ENCODE measurements at regions not wholly inside any gene's neighbourhood (a gene's known extent, or its start where the extent isn't known, plus 50 kb on each side); places are given as distances from the start of the nearest gene placed in this dataset.

- peak; percentile 48; the same call in 1 of the 2 replicates for TF ChIP-seq IRF9 (CRISPR knock-in tag; IDR thresholded peaks at IDR 0.05; ENCODE audit: borderline replicate concordance)
- no peak for TF ChIP-seq THAP11 (CRISPR knock-in tag; IDR thresholded peaks at IDR 0.05)
- TF ChIP-seq ZNF713 (CRISPR knock-in tag; IDR thresholded peaks at IDR 0.05) = no peak
- no peak for TF ChIP-seq NR3C1 (CRISPR knock-in tag; IDR thresholded peaks at IDR 0.05)
- TF ChIP-seq AHR (CRISPR knock-in tag; IDR thresholded peaks at IDR 0.05) = no peak; the same call in 1 of the 2 replicates
- TF ChIP-seq ELF3 (CRISPR knock-in tag; IDR thresholded peaks at IDR 0.05) = peak; percentile 83
- TF ChIP-seq DRAP1 (CRISPR knock-in tag; IDR thresholded peaks at IDR 0.05) = peak; percentile 72
- no peak for TF ChIP-seq MAFK (conservative IDR thresholded peaks at IDR 0.05 in 1 of 2, IDR thresholded peaks at IDR 0.05 in 1 of 2; ENCODE audit: low read length in 2 of 2)
- TF ChIP-seq ZBTB46 (CRISPR knock-in tag; IDR thresholded peaks at IDR 0.05; ENCODE audit: borderline replicate concordance) = no peak
- 0 out of 2 replicates have a peak, but pooled peaks have one; percentile 12 for TF ChIP-seq HOXA3 (CRISPR knock-in tag; IDR thresholded peaks at IDR 0.05)
- peak; percentile 69; the same call in 1 of the 2 replicates for TF ChIP-seq GATA4 (IDR thresholded peaks at IDR 0.05; ENCODE audit: borderline replicate concordance, low read depth)
- TF ChIP-seq GMEB1 (CRISPR knock-in tag; IDR thresholded peaks at IDR 0.05; ENCODE audit: borderline replicate concordance) = no peak
- no peak for TF ChIP-seq ZNF607 (CRISPR knock-in tag; IDR thresholded peaks at IDR 0.05; ENCODE audit: borderline replicate concordance)
- no peak for TF ChIP-seq BCL3 (CRISPR knock-in tag; IDR thresholded peaks at IDR 0.05)
- no peak for TF ChIP-seq PHF5A (CRISPR knock-in tag; IDR thresholded peaks at IDR 0.05; ENCODE audit: low read depth, unreplicated experiment)
- no peak for TF ChIP-seq NR2F6 (IDR thresholded peaks at IDR 0.05)
- peak; percentile 57 for TF ChIP-seq NR2F6 (CRISPR knock-in tag; IDR thresholded peaks at IDR 0.05)
- TF ChIP-seq IRF1 (CRISPR knock-in tag; IDR thresholded peaks at IDR 0.05; ENCODE audit: low read depth) = no peak
- no peak for TF ChIP-seq RNF219 (CRISPR knock-in tag; IDR thresholded peaks at IDR 0.05)
- TF ChIP-seq ZNF362 (CRISPR knock-in tag; IDR thresholded peaks at IDR 0.05; ENCODE audit: borderline replicate concordance) = peak; percentile 39; the same call in 1 of the 2 replicates
Observed at GRCh38 chr2:215791481-215791937, 221.8 kb downstream of the MREG start (continued).

Data from HepG2 (cell line).